HEK293T (cell line): ENCODE measurements at regions not wholly inside any gene's neighbourhood (a gene's known extent, or its start where the extent isn't known, plus 50 kb on each side); places are given as distances from the start of the nearest gene placed in this dataset.

Source experiments
- FOXK2 ChIP-seq: fragments of 450-650 bp; IDR thresholded peaks from 2 replicates; pipeline ENCODE4 v1.6.1; 2016; ENCODE audit warnings: mild to moderate bottlenecking
- FOXM1 ChIP-seq: fragments of 450-650 bp; IDR thresholded peaks from 2 replicates; pipeline ENCODE4 v1.6.1; 2017; ENCODE audit warnings: mild to moderate bottlenecking, borderline replicate concordance
- SUZ12 ChIP-seq: fragments of 450-650 bp; IDR thresholded peaks from 2 replicates; pipeline ENCODE4 v1.6.1; 2016; ENCODE audit warnings: mild to moderate bottlenecking
- TARDBP ChIP-seq: fragments of 450-650 bp; IDR thresholded peaks from 2 replicates; pipeline ENCODE4 v1.6.1; 2016

DNA sequence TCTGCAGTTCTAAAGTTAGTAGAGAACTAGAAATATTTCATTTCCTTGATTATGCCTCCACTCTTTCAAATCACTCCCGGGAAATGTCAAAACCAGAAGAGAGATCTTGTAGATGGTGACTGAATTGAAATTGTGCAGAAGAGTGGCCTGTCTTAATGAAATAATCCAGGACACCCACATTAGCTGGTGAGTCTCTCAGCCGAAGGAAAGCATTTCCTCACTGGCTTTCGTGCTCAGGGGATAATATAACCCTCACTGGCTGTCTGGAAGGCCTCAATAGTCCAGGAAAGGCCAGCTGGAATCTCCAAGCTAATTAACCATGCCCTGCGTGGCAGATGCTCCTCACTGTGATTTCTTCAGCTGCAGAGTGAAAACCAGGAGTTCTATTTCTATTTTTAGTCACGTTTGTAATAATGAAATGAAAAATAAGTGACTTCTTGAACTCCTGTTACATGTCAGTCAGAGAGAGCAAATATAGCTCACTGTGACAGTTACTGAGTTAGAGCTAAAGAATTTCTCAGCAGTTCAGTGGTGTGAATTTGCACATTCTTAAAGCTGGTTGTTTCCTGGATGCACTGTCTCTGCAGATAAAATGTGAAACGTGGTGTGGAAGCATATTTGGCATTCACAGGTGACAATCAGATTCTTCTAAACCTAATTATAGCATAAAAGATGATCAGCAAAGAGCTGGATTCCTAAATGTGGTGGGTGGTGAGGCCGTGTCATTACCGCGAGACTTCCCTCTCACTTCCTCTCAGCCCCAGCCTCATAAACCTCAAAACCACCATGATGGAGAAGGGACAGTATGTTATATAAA lies 211.7 kb downstream of the LMBRD1 start:
- TF ChIP-seq TARDBP (no peak), SUZ12 (no peak), FOXK2 (no peak), FOXM1 (no peak)
